ENCODE measurements at regions not wholly inside any gene's neighbourhood (a gene's known extent, or its start where the extent isn't known, plus 50 kb on each side); places are given as distances from the start of the nearest gene placed in this dataset.

DNA sequence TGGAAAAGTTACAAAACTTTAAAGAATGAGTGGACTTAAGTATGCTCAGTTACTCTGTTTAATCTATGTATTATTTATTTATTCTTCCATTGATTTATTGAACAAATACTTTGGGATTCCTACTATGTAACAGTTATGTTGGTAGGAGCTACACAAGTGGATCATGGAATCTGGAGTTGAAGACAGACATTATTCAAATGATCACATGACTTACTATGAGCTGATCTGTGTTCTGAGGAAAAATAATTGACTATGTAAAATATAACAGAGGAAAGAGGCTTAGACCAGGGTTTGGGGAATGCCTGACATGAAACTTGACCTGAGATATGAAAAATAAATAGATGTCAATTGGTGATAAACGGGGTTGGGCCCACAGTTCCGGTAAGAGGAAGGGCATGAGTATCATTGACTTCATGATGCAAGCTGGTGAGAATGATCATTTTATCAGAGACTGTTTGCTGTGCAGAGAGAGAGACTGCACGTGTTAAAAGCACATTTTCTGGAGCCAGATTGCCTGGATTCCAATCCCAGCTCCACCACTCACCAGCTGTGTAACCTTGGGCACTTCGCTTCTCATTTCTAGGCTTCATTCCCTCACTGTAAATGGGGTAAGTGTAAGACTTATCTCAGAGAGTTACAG lies 179.0 kb downstream of the SPCS3 start:
- Mint-ChIP-seq H3K4me1 (no peaks in the 10 kb centered on the region), H3K27ac (no peak overlapping the region), H3K4me3 (no peak overlapping the region), H3K9me3 (peaks cover 13% of the 10 kb centered on the region), H3K36me3 (no peaks in the 10 kb centered on the region), H3K27me3 (ENCODE audit: low read depth) (no peaks in the 10 kb centered on the region)
- CTCF ChIA-PET = no interaction called here
- TF ChIP-seq CBFB (CRISPR knock-in tag; IDR thresholded peaks at IDR 0.05; ENCODE audit: low read depth) (no peak), ZBTB21 (CRISPR knock-in tag; IDR thresholded peaks at IDR 0.05; ENCODE audit: borderline replicate concordance) (no peak), ZNF121 (CRISPR knock-in tag; IDR thresholded peaks at IDR 0.05) (no peak), ZNF219 (CRISPR knock-in tag; IDR thresholded peaks at IDR 0.05; ENCODE audit: borderline replicate concordance) (no peak)
- TF ChIP-seq, protein P1, sequence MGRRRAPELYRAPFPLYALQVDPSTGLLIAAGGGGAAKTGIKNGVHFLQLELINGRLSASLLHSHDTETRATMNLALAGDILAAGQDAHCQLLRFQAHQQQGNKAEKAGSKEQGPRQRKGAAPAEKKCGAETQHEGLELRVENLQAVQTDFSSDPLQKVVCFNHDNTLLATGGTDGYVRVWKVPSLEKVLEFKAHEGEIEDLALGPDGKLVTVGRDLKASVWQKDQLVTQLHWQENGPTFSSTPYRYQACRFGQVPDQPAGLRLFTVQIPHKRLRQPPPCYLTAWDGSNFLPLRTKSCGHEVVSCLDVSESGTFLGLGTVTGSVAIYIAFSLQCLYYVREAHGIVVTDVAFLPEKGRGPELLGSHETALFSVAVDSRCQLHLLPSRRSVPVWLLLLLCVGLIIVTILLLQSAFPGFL (CRISPR knock-in tag; IDR thresholded peaks at IDR 0.05; ENCODE audit: borderline replicate concordance) = no peak
- ATAC-seq = no peak
- POLR2A ChIA-PET = no interaction called here
- DNase-seq (ENCODE audit: low spot score) = no peak

DNA sequence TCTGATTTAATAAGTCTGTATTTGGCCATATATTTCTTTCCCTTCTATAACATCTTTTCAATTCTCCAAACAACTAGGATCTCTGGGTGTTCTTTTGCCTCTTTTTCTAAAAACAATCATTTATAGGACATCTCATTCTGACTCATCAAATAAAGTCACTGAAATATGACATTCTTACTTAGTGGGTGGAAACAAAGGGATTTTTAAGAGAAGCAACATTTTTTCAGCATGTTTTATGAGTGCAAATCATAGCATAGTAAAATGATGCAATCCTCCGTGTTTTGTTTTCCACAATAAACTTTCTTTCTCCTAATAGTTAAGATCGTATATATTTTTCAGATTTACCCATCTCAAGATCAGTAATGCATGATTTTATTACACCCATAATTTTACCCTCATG lies 179.8 kb downstream of the SPCS3 start:
- ChIA-PET CTCF (no interaction called here), POLR2A (no interaction called here)
- Mint-ChIP-seq H3K4me3 (no peak overlapping the region), H3K36me3 (no peaks in the 10 kb centered on the region), H3K4me1 (no peaks in the 10 kb centered on the region), H3K9me3 (peaks cover 13% of the 10 kb centered on the region), H3K27me3 (ENCODE audit: low read depth) (no peaks in the 10 kb centered on the region), H3K27ac (no peak overlapping the region)
- DNase-seq (ENCODE audit: low spot score) = no peak
- TF ChIP-seq, protein P2, sequence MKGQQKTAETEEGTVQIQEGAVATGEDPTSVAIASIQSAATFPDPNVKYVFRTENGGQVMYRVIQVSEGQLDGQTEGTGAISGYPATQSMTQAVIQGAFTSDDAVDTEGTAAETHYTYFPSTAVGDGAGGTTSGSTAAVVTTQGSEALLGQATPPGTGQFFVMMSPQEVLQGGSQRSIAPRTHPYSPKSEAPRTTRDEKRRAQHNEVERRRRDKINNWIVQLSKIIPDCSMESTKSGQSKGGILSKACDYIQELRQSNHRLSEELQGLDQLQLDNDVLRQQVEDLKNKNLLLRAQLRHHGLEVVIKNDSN (CRISPR knock-in tag; IDR thresholded peaks at IDR 0.05) = no peak
- TF ChIP-seq, protein P3, sequence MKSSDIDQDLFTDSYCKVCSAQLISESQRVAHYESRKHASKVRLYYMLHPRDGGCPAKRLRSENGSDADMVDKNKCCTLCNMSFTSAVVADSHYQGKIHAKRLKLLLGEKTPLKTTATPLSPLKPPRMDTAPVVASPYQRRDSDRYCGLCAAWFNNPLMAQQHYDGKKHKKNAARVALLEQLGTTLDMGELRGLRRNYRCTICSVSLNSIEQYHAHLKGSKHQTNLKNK (CRISPR knock-in tag; IDR thresholded peaks at IDR 0.05) = no peak
- no peak for TF ChIP-seq KAT7 (CRISPR knock-in tag; IDR thresholded peaks at IDR 0.05; ENCODE audit: borderline replicate concordance)
- ATAC-seq = no peak

DNA sequence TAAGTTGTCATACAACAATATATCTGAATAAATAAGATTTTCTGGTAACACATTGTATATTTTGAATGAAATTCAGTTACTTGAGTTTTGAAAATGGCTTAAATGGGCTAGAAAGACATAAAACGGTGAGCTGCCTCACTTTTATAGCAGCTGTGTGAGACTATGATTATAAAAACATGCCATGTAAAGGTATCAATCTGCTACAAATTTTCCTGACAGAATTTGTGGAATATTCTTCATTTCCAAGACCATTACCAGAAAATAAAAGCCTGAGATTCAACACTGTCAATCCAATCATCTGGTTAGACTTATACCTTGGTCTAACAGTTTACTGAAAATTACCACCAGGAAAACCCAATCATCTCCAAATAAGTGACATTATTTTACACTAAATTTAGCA lies 181.1 kb downstream of the SPCS3 start:
- ATAC-seq (no peak), DNase-seq (ENCODE audit: low spot score) (no peak)
- no peaks in the 10 kb centered on the region for H3K36me3 Mint-ChIP-seq
- no peaks in the 10 kb centered on the region for H3K4me1 Mint-ChIP-seq
- no peaks in the 10 kb centered on the region for H3K27me3 Mint-ChIP-seq (ENCODE audit: low read depth)
- H3K4me3 Mint-ChIP-seq = no peak overlapping the region
- TF ChIP-seq JUN (CRISPR knock-in tag; IDR thresholded peaks at IDR 0.05) = no peak
- TF ChIP-seq ZNF232 (CRISPR knock-in tag; IDR thresholded peaks at IDR 0.05) = no peak
- no peak for TF ChIP-seq ZNF416 (CRISPR knock-in tag; IDR thresholded peaks at IDR 0.05)
- no peak for TF ChIP-seq MYBL2 (CRISPR knock-in tag; IDR thresholded peaks at IDR 0.05)
- no peak for TF ChIP-seq NFE2L1 (CRISPR knock-in tag; IDR thresholded peaks at IDR 0.05)
- TF ChIP-seq, protein P4, sequence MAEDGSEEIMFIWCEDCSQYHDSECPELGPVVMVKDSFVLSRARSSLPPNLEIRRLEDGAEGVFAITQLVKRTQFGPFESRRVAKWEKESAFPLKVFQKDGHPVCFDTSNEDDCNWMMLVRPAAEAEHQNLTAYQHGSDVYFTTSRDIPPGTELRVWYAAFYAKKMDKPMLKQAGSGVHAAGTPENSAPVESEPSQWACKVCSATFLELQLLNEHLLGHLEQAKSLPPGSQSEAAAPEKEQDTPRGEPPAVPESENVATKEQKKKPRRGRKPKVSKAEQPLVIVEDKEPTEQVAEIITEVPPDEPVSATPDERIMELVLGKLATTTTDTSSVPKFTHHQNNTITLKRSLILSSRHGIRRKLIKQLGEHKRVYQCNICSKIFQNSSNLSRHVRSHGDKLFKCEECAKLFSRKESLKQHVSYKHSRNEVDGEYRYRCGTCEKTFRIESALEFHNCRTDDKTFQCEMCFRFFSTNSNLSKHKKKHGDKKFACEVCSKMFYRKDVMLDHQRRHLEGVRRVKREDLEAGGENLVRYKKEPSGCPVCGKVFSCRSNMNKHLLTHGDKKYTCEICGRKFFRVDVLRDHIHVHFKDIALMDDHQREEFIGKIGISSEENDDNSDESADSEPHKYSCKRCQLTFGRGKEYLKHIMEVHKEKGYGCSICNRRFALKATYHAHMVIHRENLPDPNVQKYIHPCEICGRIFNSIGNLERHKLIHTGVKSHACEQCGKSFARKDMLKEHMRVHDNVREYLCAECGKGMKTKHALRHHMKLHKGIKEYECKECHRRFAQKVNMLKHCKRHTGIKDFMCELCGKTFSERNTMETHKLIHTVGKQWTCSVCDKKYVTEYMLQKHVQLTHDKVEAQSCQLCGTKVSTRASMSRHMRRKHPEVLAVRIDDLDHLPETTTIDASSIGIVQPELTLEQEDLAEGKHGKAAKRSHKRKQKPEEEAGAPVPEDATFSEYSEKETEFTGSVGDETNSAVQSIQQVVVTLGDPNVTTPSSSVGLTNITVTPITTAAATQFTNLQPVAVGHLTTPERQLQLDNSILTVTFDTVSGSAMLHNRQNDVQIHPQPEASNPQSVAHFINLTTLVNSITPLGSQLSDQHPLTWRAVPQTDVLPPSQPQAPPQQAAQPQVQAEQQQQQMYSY (CRISPR knock-in tag; IDR thresholded peaks at IDR 0.05) = no peak
- TF ChIP-seq, protein P5, sequence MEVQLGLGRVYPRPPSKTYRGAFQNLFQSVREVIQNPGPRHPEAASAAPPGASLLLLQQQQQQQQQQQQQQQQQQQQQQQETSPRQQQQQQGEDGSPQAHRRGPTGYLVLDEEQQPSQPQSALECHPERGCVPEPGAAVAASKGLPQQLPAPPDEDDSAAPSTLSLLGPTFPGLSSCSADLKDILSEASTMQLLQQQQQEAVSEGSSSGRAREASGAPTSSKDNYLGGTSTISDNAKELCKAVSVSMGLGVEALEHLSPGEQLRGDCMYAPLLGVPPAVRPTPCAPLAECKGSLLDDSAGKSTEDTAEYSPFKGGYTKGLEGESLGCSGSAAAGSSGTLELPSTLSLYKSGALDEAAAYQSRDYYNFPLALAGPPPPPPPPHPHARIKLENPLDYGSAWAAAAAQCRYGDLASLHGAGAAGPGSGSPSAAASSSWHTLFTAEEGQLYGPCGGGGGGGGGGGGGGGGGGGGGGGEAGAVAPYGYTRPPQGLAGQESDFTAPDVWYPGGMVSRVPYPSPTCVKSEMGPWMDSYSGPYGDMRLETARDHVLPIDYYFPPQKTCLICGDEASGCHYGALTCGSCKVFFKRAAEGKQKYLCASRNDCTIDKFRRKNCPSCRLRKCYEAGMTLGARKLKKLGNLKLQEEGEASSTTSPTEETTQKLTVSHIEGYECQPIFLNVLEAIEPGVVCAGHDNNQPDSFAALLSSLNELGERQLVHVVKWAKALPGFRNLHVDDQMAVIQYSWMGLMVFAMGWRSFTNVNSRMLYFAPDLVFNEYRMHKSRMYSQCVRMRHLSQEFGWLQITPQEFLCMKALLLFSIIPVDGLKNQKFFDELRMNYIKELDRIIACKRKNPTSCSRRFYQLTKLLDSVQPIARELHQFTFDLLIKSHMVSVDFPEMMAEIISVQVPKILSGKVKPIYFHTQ (CRISPR knock-in tag; IDR thresholded peaks at IDR 0.05) = no peak
- TF ChIP-seq ELF4 (CRISPR knock-in tag; IDR thresholded peaks at IDR 0.05; ENCODE audit: low read depth) = no peak
- TF ChIP-seq ZNF423 (CRISPR knock-in tag; IDR thresholded peaks at IDR 0.05) = no peak
- ChIA-PET CTCF (no interaction called here), POLR2A (no interaction called here)
- no peak overlapping the region for H3K27ac Mint-ChIP-seq
- H3K9me3 Mint-ChIP-seq = peaks cover 7% of the 10 kb centered on the region
